ENCODE measurements at regions not wholly inside any gene's neighbourhood (a gene's known extent, or its start where the extent isn't known, plus 50 kb on each side); places are given as distances from the start of the nearest gene placed in this dataset.

DNA sequence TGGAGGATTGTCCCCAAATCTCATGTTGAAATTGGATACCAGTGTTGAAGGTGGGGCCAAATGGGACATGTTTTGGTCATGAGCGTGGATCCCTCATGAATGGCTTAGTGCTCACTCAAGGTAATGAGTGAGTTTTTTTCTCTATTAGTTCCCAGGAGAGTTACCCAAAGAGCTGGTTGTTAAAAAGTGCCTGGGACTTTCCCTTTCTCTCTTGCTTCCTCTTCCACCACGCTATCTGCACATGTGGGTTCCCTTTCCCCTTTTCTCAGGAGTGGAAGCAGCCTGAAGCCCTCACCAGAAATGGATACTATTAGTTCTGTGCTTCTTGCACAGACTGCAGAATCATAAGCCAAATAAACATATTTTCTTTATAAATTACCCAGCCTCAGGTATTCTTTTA, 465.4 kb downstream of the FSCB start:
- no peak for DNase-seq (ENCODE audit: low read depth)
- TF ChIP-seq, protein P1, sequence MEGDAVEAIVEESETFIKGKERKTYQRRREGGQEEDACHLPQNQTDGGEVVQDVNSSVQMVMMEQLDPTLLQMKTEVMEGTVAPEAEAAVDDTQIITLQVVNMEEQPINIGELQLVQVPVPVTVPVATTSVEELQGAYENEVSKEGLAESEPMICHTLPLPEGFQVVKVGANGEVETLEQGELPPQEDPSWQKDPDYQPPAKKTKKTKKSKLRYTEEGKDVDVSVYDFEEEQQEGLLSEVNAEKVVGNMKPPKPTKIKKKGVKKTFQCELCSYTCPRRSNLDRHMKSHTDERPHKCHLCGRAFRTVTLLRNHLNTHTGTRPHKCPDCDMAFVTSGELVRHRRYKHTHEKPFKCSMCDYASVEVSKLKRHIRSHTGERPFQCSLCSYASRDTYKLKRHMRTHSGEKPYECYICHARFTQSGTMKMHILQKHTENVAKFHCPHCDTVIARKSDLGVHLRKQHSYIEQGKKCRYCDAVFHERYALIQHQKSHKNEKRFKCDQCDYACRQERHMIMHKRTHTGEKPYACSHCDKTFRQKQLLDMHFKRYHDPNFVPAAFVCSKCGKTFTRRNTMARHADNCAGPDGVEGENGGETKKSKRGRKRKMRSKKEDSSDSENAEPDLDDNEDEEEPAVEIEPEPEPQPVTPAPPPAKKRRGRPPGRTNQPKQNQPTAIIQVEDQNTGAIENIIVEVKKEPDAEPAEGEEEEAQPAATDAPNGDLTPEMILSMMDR (IDR thresholded peaks at IDR 0.05; ENCODE audit: insufficient read depth, low read depth, low read length): no peak
- H3K4me3 ChIP-seq (ENCODE audit: low read depth, low read length): no peak overlapping the region

DNA sequence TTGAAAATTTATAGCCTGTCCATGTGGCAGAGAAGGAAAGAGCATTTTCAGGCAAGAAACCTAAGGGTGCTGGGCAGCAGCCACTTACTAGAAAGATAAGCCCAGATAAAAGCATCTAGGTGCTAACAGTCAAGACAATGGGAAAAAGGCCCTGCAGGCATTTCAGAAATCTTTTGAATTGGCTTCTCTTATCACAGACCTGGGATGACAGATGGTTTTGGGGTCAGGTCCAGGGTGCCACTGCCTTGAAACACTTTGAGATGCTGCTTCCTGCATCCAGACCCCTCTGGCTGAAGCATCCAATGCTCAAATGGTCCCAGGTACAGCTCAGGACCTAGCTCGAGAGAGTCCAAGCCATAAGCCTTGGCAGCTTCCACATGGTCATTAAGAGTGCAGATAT, 466.5 kb downstream of the FSCB start:
- H3K4me3 ChIP-seq (ENCODE audit: low read depth, low read length): no peak overlapping the region
- TF ChIP-seq, protein P1 (IDR thresholded peaks at IDR 0.05; ENCODE audit: insufficient read depth, low read depth, low read length): no peak
- DNase-seq (ENCODE audit: low read depth): no peak

DNA sequence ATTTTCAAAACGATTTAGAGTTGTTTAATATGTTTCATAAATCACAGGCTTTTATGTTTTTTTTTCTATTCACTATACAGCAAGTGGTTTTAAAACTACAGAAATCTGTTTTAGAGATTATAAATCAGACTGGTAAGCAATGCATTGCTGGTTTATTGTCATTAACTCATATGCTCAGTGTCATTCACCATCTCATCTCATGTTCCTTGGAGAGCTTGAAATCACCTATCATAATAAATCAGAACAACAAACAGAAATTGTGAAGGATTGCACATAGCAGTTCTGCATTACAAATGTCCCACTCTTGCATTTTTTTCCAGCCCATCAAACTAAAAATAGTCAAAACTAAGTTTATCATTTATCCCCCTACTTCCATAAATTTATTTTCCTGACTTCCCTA, 470.8 kb downstream of the FSCB start:
- no peak for DNase-seq (ENCODE audit: low read depth)
- TF ChIP-seq, protein P1 (IDR thresholded peaks at IDR 0.05; ENCODE audit: insufficient read depth, low read depth, low read length): no peak
- no peak overlapping the region for H3K4me3 ChIP-seq (ENCODE audit: low read depth, low read length)

DNA sequence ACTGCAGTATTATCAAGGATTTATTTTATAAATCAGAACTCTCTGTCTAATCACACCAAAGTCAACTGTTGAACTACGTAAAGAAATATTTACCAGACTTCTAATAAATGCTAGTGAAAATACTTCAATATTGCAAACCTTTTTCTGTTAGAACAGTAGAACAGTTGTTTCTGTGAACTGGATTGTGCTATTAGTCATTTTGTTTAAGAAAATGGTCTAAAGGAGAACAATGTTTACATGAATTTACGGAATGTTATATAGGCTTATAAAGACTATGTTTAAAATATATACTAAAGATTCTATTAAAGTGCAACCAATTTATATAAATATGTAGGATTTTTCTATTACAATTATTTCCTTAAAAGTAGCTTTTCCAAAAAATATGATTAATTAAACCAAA, 471.4 kb downstream of the FSCB start:
- no peak for DNase-seq (ENCODE audit: low read depth)
- no peak overlapping the region for H3K4me3 ChIP-seq (ENCODE audit: low read depth, low read length)
- TF ChIP-seq, protein P1 (IDR thresholded peaks at IDR 0.05; ENCODE audit: insufficient read depth, low read depth, low read length): no peak

DNA sequence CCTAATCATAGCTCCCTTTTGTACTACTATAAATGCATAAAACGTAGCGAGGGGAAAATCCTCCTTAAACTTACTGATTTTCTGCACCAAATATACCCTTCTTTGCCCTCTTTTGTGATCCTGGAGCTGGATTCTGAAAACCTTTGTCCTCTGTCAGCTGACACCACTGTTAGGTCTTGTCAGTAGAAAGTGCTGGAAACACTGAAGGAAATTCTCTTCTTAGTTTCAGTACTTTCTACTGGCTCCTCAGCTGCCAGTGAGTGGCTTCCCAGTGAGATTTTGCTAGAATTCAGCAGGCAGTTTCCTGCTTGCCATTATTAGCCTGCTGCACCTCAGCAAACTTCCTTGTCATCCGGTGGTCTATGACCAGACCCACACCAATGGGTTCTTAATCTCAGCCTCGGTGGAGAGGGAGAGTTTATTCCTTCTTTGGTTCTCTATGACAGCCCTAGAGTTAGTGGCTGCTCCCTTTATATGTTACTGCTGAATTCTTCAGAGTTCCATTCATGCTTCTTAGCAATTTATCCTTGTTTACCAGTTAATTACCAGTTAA, 476.2 kb downstream of the FSCB start:
- no peak overlapping the region for H3K4me3 ChIP-seq (ENCODE audit: low read depth, low read length)
- no peak for DNase-seq (ENCODE audit: low read depth)
- TF ChIP-seq, protein P1 (IDR thresholded peaks at IDR 0.05; ENCODE audit: insufficient read depth, low read depth, low read length): no peak

DNA sequence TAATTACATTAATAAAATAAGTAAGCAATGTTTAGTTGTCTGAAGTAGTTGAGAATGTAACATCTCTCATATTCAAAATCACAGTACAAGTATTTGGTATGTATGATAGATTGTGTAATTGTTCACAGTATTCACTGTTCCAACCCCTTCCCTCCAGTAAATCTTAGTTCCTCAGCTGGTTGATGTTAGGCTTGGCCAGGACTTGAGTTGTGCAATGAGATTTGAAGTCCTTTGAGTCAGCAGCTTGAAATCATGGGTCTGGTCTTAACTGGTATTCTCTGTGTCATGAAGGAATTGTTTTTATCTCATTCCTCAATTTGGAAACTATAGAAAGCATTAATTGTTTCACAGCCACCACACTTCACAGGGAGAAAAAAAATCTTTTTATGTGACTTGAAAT, 477.1 kb downstream of the FSCB start:
- peak; percentile 1 for DNase-seq (ENCODE audit: low read depth)
- H3K4me3 ChIP-seq (ENCODE audit: low read depth, low read length): no peak overlapping the region
- TF ChIP-seq, protein P1 (IDR thresholded peaks at IDR 0.05; ENCODE audit: insufficient read depth, low read depth, low read length): no peak

DNA sequence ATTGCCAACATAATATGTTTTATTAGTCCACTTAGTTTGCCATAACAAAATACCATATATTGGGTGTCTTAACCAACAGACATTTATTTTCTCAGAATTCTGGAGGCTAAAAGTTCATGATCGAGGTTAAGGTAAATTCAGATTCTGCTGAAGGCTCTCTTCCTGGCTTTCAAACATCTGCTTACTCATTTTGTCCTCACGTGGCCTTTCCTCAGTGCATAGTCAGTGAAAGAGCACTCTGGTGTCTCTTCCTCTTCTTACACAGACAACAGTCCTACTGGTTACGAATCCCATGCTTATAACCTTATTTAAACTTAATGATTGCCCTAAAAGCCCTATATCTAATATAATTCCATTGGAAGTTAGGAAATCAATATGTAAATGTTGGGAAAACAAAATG, 479.7 kb downstream of the FSCB start:
- TF ChIP-seq, protein P1 (IDR thresholded peaks at IDR 0.05; ENCODE audit: insufficient read depth, low read depth, low read length): no peak
- no peak overlapping the region for H3K4me3 ChIP-seq (ENCODE audit: low read depth, low read length)
- DNase-seq (ENCODE audit: low read depth): no peak

All from fibroblast of villous mesenchyme (primary cell).